Astrocyte (in vitro differentiated cells and primary cell): ENCODE measurements at regions not wholly inside any gene's neighbourhood (a gene's known extent, or its start where the extent isn't known, plus 50 kb on each side); places are given as distances from the start of the nearest gene placed in this dataset.
"Not testable (repeated sequence)": the region's sequence is repeated elsewhere in the genome, so short reads cannot be mapped to it uniquely, and the experiment has no call there.

Experiments
- EZH2 ChIP-seq: IDR thresholded peaks from 2 replicates; pipeline ENCODE4 v1.6.1; 2012; ENCODE audit warnings: mild to moderate bottlenecking, low read length, inconsistent platforms; ENCODE audit not compliant: insufficient read depth
- TF ChIP-seq, protein P1 (sequence below): IDR thresholded peaks from 2 replicates; pipeline ENCODE4 v1.5.1; 2011; ENCODE audit warnings: low read depth, mild to moderate bottlenecking, inconsistent platforms, low read length, moderate library complexity; ENCODE audit not compliant: insufficient read depth

DNA sequence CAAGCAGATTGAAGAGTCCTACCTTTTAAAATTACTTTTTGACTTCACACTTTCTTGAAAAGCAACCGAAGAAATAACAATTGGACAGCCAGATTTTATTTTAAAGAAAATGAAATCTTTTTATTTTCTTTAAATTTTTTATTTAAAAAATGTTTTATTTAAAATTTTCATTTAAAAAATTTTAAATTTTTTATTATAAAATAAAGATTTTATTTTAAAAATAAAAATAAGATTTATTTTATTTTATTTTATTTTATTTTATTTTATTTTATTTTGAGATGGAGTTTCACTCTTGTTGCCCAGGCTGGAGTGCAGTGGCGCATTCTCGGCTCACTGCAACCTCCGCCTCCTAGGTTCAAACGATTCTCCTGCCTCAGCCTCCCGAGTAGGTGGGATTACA is 144.5 kb downstream of the GPR85 start:
- TF ChIP-seq, protein P1, sequence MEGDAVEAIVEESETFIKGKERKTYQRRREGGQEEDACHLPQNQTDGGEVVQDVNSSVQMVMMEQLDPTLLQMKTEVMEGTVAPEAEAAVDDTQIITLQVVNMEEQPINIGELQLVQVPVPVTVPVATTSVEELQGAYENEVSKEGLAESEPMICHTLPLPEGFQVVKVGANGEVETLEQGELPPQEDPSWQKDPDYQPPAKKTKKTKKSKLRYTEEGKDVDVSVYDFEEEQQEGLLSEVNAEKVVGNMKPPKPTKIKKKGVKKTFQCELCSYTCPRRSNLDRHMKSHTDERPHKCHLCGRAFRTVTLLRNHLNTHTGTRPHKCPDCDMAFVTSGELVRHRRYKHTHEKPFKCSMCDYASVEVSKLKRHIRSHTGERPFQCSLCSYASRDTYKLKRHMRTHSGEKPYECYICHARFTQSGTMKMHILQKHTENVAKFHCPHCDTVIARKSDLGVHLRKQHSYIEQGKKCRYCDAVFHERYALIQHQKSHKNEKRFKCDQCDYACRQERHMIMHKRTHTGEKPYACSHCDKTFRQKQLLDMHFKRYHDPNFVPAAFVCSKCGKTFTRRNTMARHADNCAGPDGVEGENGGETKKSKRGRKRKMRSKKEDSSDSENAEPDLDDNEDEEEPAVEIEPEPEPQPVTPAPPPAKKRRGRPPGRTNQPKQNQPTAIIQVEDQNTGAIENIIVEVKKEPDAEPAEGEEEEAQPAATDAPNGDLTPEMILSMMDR, result not testable (repeated sequence)
- TF ChIP-seq EZH2, result not testable (repeated sequence)
